SK-N-SH treated with all-trans-retinoic acid at 6 μM for 48 hours (cell line): ENCODE measurements at regions not wholly inside any gene's neighbourhood (a gene's known extent, or its start where the extent isn't known, plus 50 kb on each side); places are given as distances from the start of the nearest gene placed in this dataset.
A peak's percentile ranks its signal among the peaks of the same experiment; 100 is the strongest.
"Not testable (repeated sequence)": the region's sequence is repeated elsewhere in the genome, so short reads cannot be mapped to it uniquely, and the experiment has no call there.

Experiments used
- ATAC-seq: fragments of 200-7000 bp; cut with Tn5 transposase; 3 replicates; pipeline ENCODE4 v1.9.1; 2020; ENCODE audit warnings: mild to moderate bottlenecking, moderate library complexity
- ARNTL ChIP-seq: fragments of 450-650 bp; formaldehyde crosslinking; IDR thresholded peaks from 2 replicates; pipeline ENCODE4 v1.5.0; 2020; ENCODE audit warnings: low read depth, mild to moderate bottlenecking, moderate library complexity, borderline replicate concordance
- CSDC2 ChIP-seq: fragments of 250-450 bp; sonication (Bioruptor Pico); IDR thresholded peaks from 2 replicates; pipeline ENCODE4 v1.5.0; 2020; ENCODE audit warnings: mild to moderate bottlenecking, moderate library complexity
- ESRRG ChIP-seq: fragments of 250-450 bp; sonication (Bioruptor Pico); IDR thresholded peaks from 2 replicates; pipeline ENCODE4 v1.6.1; 2021; ENCODE audit warnings: mild to moderate bottlenecking
- GLIS3 ChIP-seq: fragments of 250-450 bp; sonication (Bioruptor Pico); IDR thresholded peaks from 2 replicates; pipeline ENCODE4 v1.5.0; 2020; ENCODE audit warnings: mild to moderate bottlenecking, moderate library complexity
- ISL1 ChIP-seq: fragments of 250-450 bp; sonication (Bioruptor Pico); IDR thresholded peaks from 2 replicates; pipeline ENCODE4 v2.1.2; 2022; ENCODE audit warnings: mild to moderate bottlenecking, moderate library complexity
- POU6F1 ChIP-seq: fragments of 250-450 bp; sonication (Bioruptor Pico); IDR thresholded peaks from 2 replicates; pipeline ENCODE4 v1.8.0; 2021; ENCODE audit warnings: low read depth, mild to moderate bottlenecking, moderate library complexity, borderline replicate concordance
- RARB ChIP-seq: fragments of 250-450 bp; sonication (Bioruptor Pico); IDR thresholded peaks from 2 replicates; pipeline ENCODE4 v1.8.0; 2021; ENCODE audit warnings: mild to moderate bottlenecking, moderate library complexity
- SNAI2 ChIP-seq: fragments of 250-450 bp; sonication (Bioruptor Pico); IDR thresholded peaks from 2 replicates; pipeline ENCODE4 v1.5.0; 2020; ENCODE audit warnings: mild to moderate bottlenecking, moderate library complexity
- TCF4 ChIP-seq: fragments of 250-450 bp; sonication (Bioruptor Pico); IDR thresholded peaks from 2 replicates; pipeline ENCODE4 v1.8.0; 2021; ENCODE audit warnings: mild to moderate bottlenecking, moderate library complexity, borderline replicate concordance
- TOX ChIP-seq: fragments of 250-450 bp; sonication (Bioruptor Pico); IDR thresholded peaks from 2 replicates; pipeline ENCODE4 v1.8.0; 2021; ENCODE audit warnings: mild to moderate bottlenecking, moderate library complexity, borderline replicate concordance
- TSHZ2 ChIP-seq: fragments of 250-450 bp; sonication (Bioruptor Pico); IDR thresholded peaks from 2 replicates; pipeline ENCODE4 v1.5.0; 2020; ENCODE audit warnings: mild to moderate bottlenecking, moderate library complexity
- ZC3H10 ChIP-seq: fragments of 250-450 bp; sonication (Bioruptor Pico); IDR thresholded peaks from 2 replicates; pipeline ENCODE4 v1.5.1; 2021; ENCODE audit warnings: mild to moderate bottlenecking, moderate library complexity
- ZFP3 ChIP-seq: fragments of 250-450 bp; sonication (Bioruptor Pico); IDR thresholded peaks from 2 replicates; pipeline ENCODE4 v1.5.0; 2020; ENCODE audit warnings: mild to moderate bottlenecking, moderate library complexity
- ZFP30 ChIP-seq: fragments of 450-650 bp; formaldehyde crosslinking; IDR thresholded peaks from 2 replicates; pipeline ENCODE4 v1.5.0; 2022; ENCODE audit warnings: mild to moderate bottlenecking, moderate library complexity
- ZNF70 ChIP-seq: fragments of 450-650 bp; formaldehyde crosslinking; IDR thresholded peaks from 2 replicates; pipeline ENCODE4 v1.5.0; 2020; ENCODE audit warnings: mild to moderate bottlenecking, moderate library complexity
- ZNF8 ChIP-seq: fragments of 450-650 bp; formaldehyde crosslinking; IDR thresholded peaks from 2 replicates; pipeline ENCODE4 v1.5.0; 2020; ENCODE audit warnings: mild to moderate bottlenecking, moderate library complexity
- TF ChIP-seq, protein P1 (sequence below): fragments of 250-450 bp; sonication (Bioruptor Pico); IDR thresholded peaks from 2 replicates; pipeline ENCODE4 v1.5.1; 2021; ENCODE audit warnings: mild to moderate bottlenecking, moderate library complexity
- TF ChIP-seq, protein P2 (sequence below): fragments of 250-450 bp; sonication (Bioruptor Pico); IDR thresholded peaks from 2 replicates; pipeline ENCODE4 v1.8.0; 2020; ENCODE audit warnings: mild to moderate bottlenecking, moderate library complexity, borderline replicate concordance
- TF ChIP-seq, protein P3 (sequence below): fragments of 250-450 bp; sonication (Bioruptor Pico); IDR thresholded peaks from 2 replicates; pipeline ENCODE4 v1.5.1; 2020; ENCODE audit warnings: low read depth, mild to moderate bottlenecking, moderate library complexity

DNA sequence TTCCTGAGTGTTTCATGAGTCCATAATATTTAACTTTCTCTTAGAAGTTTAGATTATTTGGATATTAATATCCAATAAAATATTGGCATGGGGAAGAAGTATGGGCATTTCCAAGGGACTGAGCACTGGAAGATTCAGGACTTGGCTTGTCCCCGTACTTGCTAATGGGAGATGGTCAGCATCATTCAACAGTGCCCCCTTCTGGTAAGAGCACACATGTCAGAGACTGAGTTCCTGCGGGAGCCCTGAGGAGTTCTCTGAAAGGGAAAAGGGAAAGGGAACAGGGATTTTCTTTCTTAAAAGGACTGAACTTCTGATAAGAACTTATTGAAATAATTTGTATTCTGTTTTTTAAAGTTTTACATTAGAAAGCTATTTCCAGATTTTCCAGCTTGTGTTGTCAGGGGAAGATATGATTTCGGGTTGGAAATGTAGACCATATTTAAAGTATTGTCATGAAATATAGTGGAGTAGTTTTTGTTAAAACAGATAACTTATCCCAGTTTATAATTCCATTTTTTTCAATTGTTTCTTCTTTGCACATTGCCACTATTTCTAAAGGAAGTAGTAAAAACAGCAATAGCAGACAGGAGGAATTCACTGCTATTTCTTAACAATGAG lies 59.8 kb upstream of the C12orf71 start:
- no peak for TF ChIP-seq ZC3H10 (CRISPR knock-in tag)
- TF ChIP-seq CSDC2: no peak
- TF ChIP-seq TOX (CRISPR knock-in tag): no peak
- TF ChIP-seq, protein P1, sequence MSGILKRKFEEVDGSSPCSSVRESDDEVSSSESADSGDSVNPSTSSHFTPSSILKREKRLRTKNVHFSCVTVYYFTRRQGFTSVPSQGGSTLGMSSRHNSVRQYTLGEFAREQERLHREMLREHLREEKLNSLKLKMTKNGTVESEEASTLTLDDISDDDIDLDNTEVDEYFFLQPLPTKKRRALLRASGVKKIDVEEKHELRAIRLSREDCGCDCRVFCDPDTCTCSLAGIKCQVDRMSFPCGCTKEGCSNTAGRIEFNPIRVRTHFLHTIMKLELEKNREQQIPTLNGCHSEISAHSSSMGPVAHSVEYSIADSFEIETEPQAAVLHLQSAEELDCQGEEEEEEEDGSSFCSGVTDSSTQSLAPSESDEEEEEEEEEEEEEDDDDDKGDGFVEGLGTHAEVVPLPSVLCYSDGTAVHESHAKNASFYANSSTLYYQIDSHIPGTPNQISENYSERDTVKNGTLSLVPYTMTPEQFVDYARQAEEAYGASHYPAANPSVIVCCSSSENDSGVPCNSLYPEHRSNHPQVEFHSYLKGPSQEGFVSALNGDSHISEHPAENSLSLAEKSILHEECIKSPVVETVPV (CRISPR knock-in tag): no peak
- TF ChIP-seq, protein P2, sequence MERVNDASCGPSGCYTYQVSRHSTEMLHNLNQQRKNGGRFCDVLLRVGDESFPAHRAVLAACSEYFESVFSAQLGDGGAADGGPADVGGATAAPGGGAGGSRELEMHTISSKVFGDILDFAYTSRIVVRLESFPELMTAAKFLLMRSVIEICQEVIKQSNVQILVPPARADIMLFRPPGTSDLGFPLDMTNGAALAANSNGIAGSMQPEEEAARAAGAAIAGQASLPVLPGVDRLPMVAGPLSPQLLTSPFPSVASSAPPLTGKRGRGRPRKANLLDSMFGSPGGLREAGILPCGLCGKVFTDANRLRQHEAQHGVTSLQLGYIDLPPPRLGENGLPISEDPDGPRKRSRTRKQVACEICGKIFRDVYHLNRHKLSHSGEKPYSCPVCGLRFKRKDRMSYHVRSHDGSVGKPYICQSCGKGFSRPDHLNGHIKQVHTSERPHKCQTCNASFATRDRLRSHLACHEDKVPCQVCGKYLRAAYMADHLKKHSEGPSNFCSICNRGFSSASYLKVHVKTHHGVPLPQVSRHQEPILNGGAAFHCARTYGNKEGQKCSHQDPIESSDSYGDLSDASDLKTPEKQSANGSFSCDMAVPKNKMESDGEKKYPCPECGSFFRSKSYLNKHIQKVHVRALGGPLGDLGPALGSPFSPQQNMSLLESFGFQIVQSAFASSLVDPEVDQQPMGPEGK (CRISPR knock-in tag): no peak
- no peak for TF ChIP-seq ISL1 (CRISPR knock-in tag)
- TF ChIP-seq ESRRG (CRISPR knock-in tag): no peak
- no peak for TF ChIP-seq ARNTL (CRISPR knock-in tag)
- no peak for TF ChIP-seq ZFP30 (CRISPR knock-in tag)
- ATAC-seq: peak; percentile 98

DNA sequence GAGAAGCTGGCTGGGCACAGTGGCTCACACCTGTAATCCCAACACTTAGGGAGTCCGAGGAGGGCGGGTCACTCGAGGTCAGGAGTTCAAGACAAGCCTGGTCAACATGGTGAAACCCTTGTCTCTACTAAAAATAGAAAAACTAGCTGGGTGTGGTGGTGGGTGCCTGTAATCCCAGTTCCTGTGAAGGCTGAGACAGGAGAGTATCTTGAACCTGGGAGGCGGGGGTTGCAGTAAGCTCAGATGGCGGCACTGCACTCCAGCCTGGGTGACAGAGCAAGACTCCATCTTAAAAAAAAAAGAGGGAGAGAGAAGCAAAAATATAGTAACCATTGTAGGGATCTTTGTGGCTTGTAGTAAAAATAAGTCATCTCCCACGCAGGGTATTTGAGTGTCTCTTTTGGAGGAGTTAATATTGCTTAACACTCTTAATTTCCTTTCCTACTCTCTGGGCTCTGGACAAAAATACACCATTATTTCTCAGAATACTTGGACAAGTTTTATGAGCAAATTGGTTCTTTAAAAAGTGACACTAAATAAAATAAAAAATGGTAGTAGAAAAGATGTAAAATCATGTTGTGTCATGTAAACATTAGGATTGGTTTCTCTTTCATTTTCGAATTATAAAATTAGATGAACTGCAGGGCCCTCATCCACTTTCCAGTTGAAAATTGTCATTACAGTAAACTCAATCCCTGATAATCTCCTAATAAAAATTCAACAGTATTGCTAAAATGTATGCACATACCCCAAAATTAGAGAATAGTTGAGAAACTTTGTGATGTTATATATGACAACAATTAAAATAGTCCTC lies 61.1 kb upstream of the C12orf71 start:
- TF ChIP-seq ZC3H10 (CRISPR knock-in tag): no peak
- no peak for TF ChIP-seq ZFP30 (CRISPR knock-in tag)
- TF ChIP-seq GLIS3 (CRISPR knock-in tag): no peak
- no peak for TF ChIP-seq ESRRG (CRISPR knock-in tag)
- TF ChIP-seq POU6F1 (CRISPR knock-in tag): no peak
- TF ChIP-seq, protein P3, sequence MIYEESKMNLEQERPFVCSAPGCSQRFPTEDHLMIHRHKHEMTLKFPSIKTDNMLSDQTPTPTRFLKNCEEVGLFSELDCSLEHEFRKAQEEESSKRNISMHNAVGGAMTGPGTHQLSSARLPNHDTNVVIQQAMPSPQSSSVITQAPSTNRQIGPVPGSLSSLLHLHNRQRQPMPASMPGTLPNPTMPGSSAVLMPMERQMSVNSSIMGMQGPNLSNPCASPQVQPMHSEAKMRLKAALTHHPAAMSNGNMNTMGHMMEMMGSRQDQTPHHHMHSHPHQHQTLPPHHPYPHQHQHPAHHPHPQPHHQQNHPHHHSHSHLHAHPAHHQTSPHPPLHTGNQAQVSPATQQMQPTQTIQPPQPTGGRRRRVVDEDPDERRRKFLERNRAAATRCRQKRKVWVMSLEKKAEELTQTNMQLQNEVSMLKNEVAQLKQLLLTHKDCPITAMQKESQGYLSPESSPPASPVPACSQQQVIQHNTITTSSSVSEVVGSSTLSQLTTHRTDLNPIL (CRISPR knock-in tag): no peak
- TF ChIP-seq TCF4 (CRISPR knock-in tag): no peak
- no peak for TF ChIP-seq ARNTL (CRISPR knock-in tag)
- TF ChIP-seq ZNF70 (CRISPR knock-in tag): no peak
- TF ChIP-seq, all 23 proteins: peak for 0
- ATAC-seq: no peak

- not testable (repeated sequence) for ATAC-seq
Measured at GRCh38 chr12:27145725-27146124, 63.3 kb upstream of the C12orf71 start.

DNA sequence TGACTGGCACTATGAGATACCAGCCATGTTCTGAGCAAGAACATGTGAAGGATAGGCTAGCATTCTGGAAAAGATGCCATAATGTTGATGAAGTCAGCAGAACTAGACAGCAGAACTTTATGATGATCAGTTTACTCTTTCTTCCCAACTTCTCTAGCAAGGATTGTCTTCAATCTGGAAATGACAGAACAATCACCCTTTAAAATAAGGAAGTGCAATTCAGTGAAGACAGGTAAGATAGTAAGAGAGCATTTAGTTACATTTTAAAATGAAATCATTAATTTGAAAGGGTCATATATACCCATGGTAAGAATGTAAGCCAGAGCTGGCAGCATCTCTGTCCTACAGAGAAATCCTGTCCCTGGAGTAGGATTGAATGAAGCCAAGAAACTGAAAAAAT lies 66.0 kb upstream of the C12orf71 start:
- TF ChIP-seq TCF4 (CRISPR knock-in tag): no peak
- TF ChIP-seq, protein P3 (CRISPR knock-in tag): no peak
- no peak for TF ChIP-seq CSDC2
- TF ChIP-seq ZFP3: no peak
- no peak for ATAC-seq

- ATAC-seq: no peak
- TF ChIP-seq ZNF8 (CRISPR knock-in tag) (no peak), TCF4 (CRISPR knock-in tag) (no peak), ZC3H10 (CRISPR knock-in tag) (no peak), RARB (CRISPR knock-in tag) (no peak), GLIS3 (CRISPR knock-in tag) (no peak), ESRRG (CRISPR knock-in tag) (no peak), SNAI2 (no peak), CSDC2 (no peak), TSHZ2 (no peak)
- TF ChIP-seq, protein P3 (CRISPR knock-in tag): no peak
Measured at GRCh38 chr12:27148791-27149190, 66.4 kb upstream of the C12orf71 start.
